Transverse colon (tissue), 4 donors: ENCODE measurements at regions not wholly inside any gene's neighbourhood (a gene's known extent, or its start where the extent isn't known, plus 50 kb on each side); places are given as distances from the start of the nearest gene placed in this dataset.

Source experiments
- CTCF ChIP-seq, 5 experiments: fragments of 200-600 bp in 3 of 5; fragments of 450-650 bp in 2 of 5; sonication (generic) in 3 of 5; IDR thresholded peaks; 1 replicate in 2 of 5; 2 replicates in 3 of 5; pipeline ENCODE4 v1.5.1; 2016 to 2017; ENCODE audit warnings: antibody characterized with exemption in 5 of 5, inconsistent platforms in 3 of 5, mild to moderate bottlenecking in 2 of 5, moderate library complexity in 1 of 5
- EP300 ChIP-seq: sonication (generic); formaldehyde crosslinking; IDR thresholded peaks from one replicate; pipeline ENCODE4 v1.6.1; 2017; ENCODE audit warnings: antibody characterized with exemption, low read depth
- POLR2A ChIP-seq: fragments of 450-650 bp; IDR thresholded peaks from one replicate; pipeline ENCODE4 v1.6.1; 2016; ENCODE audit warnings: antibody characterized with exemption, mild to moderate bottlenecking, moderate library complexity
- POLR2AphosphoS5 ChIP-seq, 3 donors: sonication (generic); formaldehyde crosslinking; IDR thresholded peaks; one replicate each; pipeline ENCODE4 v1.6.1; 2016; ENCODE audit warnings: antibody characterized with exemption in 3 of 3

DNA sequence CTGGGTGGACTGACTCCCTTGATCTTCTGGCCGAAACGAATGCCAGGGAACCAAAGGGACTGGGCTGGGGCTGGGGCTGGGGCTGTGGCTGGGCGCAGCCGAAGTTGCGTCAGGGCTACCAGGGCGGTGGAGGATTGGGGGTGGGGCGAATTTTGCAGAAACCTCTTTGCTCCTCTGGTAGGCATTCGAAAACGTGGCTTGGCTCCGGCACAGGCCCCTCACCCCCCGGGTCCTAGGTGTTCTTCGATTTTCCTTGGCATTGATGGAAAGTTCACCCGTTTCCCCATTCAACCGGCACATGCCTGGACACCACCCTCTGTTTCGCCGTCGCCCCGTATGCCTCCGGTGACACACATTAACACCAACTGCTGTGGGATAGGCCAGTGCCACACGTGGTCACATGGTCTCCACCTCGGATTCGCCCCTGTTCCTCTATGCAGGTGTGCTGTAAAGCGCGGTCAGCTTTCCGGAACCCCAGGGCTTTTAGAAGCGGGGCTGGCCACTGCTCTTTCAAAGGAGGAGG, 477.1 kb downstream of the SPATA31A7 start:
- no peak for TF ChIP-seq CTCF (IDR thresholded peaks at IDR 0.05)
- TF ChIP-seq POLR2AphosphoS5 (IDR thresholded peaks at IDR 0.05), result no peak
- TF ChIP-seq POLR2A, result no peak
- TF ChIP-seq EP300, result no peak
